K562 (cell line): ENCODE measurements at regions not wholly inside any gene's neighbourhood (a gene's known extent, or its start where the extent isn't known, plus 50 kb on each side); places are given as distances from the start of the nearest gene placed in this dataset.

Experiments
- BCL6 ChIP-seq: fragments of 250-450 bp; sonication (Bioruptor Pico); IDR thresholded peaks from 2 replicates; pipeline ENCODE4 v1.4.0; 2020
- BRF1 ChIP-seq: IDR thresholded peaks from 3 replicates; pipeline ENCODE4 v1.6.1; 2011; ENCODE audit warnings: borderline replicate concordance, mild to moderate bottlenecking; ENCODE audit not compliant: insufficient read length; ENCODE audit errors: extremely low read depth
- HDAC3 ChIP-seq: fragments of 450-650 bp; IDR thresholded peaks from 2 replicates; pipeline ENCODE4 v1.6.1; 2018; ENCODE audit warnings: borderline replicate concordance, mild to moderate bottlenecking, moderate library complexity; ENCODE audit not compliant: partially characterized antibody
- MAFF ChIP-seq: IDR thresholded peaks from 2 replicates; pipeline ENCODE4 v1.6.1; 2012; ENCODE audit warnings: low read length, improper control_type of control experiment
- POLR2H ChIP-seq: IDR thresholded peaks from 2 replicates; pipeline ENCODE4 v1.6.1; 2016; ENCODE audit warnings: missing genetic modification characterization, low read depth, mild to moderate bottlenecking, control low read depth, missing compliant biosample characterization, moderate library complexity
- RUNX1 ChIP-seq: sonication (generic); IDR thresholded peaks from 2 replicates; pipeline ENCODE4 v1.6.1; 2016; ENCODE audit warnings: antibody characterized with exemption, low read depth
- TF ChIP-seq, protein P1 (sequence below): fragments of 250-450 bp; sonication (Bioruptor Pico); IDR thresholded peaks from 2 replicates; pipeline ENCODE4 v1.5.0; 2021; ENCODE audit warnings: mild to moderate bottlenecking, moderate library complexity
- TF ChIP-seq, protein P2 (sequence below), 2 experiments: fragments of 450-650 bp; conservative IDR thresholded peaks; 2 replicates each; pipeline ENCODE4 v1.6.1; 2017; ENCODE audit warnings: mild to moderate bottlenecking in 2 of 2, moderate library complexity in 2 of 2

DNA sequence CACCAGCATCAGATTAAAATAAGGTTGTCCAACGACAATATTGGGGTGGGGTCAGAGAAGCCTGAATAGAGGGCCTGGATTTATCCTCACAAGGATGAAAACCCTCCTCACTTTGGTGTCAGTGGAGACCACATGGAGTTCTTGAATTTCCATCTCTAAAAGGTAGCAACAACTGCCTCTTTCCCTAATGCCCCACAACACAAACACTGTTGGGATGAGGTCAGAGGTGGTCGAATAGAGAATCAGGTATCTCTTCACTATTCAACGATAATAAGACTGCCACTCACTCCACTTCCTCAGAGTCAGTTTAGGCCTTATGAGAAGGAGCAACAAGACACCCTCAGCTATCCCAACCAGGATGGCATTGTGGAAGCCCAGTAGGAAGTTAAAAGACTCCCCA is 596.1 kb downstream of the HTR1B start (continued):
- TF ChIP-seq, protein P1, sequence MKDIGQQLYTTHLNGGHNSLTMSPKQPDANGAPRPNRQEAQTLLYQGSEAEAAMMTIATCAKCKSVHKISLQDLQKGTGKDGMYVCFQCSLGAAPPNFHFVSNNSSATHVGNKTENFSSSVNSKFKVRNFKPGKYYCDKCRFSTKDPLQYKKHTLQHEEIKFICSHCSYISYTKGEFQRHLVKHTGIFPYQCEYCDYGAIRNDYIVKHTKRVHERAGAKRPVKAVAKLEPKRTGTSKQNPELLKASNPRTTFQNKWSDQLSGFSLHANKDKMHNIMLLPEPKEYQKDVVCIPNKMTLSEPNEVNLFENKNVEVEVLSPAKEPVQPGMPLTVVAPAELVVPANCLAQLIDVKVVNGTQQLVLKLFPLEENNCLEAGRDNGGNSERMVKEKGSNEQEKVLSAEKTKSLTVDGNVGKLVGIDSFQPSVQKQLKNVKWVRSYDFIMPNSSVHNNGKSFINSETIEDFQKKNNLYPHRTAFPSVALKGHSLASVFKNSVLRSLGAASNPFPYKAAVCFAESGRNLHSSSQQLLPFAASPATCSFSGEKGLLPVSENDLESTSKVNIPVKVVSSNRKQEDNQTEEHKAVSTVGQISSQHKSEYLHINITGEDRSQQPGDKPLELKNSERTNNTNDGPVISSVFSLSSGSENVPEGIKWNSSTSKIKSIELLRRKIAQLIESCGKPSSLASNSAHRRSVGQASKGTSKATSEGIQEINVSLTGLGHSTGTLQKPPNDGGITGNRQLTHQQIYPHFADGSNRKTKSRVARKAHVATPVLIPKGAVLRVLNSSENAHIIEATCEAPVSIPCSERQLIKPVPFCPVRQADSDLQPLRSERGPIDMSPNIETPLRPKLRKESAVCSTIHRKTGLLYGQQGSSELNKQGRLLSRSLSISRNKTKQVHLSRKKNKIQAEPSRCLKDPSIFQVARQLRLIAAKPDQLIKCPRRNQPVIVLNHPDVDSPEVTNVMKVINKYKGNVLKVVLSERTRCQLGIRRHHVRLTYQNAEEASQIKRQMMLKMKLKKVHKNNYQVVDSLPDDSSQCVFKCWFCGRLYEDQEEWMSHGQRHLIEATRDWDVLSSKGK = no peak
- TF ChIP-seq RUNX1 (no peak), BCL6 (CRISPR knock-in tag) (no peak), MAFF (no peak), POLR2H (tag) (no peak), HDAC3 (no peak), BRF1 (no peak)
- TF ChIP-seq, protein P2, sequence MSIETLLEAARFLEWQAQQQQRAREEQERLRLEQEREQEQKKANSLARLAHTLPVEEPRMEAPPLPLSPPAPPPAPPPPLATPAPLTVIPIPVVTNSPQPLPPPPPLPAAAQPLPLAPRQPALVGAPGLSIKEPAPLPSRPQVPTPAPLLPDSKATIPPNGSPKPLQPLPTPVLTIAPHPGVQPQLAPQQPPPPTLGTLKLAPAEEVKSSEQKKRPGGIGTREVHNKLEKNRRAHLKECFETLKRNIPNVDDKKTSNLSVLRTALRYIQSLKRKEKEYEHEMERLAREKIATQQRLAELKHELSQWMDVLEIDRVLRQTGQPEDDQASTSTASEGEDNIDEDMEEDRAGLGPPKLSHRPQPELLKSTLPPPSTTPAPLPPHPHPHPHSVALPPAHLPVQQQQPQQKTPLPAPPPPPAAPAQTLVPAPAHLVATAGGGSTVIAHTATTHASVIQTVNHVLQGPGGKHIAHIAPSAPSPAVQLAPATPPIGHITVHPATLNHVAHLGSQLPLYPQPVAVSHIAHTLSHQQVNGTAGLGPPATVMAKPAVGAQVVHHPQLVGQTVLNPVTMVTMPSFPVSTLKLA (conservative IDR thresholded peaks at IDR 0.05) = no peak
